ENCODE measurements at regions not wholly inside any gene's neighbourhood (a gene's known extent, or its start where the extent isn't known, plus 50 kb on each side); places are given as distances from the start of the nearest gene placed in this dataset.

DNA sequence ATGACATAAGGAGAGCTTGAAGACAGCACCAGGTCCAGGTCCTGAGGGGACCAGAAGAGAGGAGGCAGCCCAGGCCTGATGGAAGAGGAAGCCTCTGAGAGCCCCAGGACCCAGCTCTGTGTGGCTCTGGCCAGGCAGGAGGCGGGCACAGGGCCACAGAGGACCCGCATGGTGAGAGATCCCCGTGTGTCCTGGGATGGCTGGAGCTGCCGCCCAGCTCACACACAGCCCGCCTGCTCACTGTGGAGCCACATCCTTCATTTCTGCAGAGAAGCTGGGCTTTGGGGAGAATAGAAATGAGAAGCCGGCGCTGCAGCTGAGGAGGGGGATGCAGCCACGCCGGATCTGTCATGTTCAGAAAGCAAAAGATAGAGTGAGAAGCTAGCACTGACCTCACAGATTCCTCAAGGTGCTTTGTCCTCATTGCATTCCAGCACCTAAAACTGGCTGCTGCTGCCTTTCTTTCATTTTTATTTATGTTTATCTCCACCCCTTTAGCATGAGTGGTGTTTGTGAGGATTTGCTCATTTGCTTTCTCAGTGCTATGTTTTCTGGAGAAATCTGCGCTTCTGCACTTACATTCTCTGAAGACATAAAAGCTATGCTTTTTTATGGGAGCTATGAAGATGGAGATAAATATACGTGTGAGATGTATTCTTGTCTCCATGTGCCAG lies 307.6 kb upstream of the MYT1L start:
- TF ChIP-seq, protein P1, sequence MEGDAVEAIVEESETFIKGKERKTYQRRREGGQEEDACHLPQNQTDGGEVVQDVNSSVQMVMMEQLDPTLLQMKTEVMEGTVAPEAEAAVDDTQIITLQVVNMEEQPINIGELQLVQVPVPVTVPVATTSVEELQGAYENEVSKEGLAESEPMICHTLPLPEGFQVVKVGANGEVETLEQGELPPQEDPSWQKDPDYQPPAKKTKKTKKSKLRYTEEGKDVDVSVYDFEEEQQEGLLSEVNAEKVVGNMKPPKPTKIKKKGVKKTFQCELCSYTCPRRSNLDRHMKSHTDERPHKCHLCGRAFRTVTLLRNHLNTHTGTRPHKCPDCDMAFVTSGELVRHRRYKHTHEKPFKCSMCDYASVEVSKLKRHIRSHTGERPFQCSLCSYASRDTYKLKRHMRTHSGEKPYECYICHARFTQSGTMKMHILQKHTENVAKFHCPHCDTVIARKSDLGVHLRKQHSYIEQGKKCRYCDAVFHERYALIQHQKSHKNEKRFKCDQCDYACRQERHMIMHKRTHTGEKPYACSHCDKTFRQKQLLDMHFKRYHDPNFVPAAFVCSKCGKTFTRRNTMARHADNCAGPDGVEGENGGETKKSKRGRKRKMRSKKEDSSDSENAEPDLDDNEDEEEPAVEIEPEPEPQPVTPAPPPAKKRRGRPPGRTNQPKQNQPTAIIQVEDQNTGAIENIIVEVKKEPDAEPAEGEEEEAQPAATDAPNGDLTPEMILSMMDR (conservative IDR thresholded peaks at IDR 0.05 in 1 of 2, IDR thresholded peaks at IDR 0.05 in 1 of 2; ENCODE audit: low read depth in 1 of 2, low read length in 2 of 2): no peak
- TF ChIP-seq EZH2 (IDR thresholded peaks at IDR 0.05; ENCODE audit: low read length, missing control alignments): no peak

All from fibroblast of lung (primary cell).